Keratinocyte (primary cell): ENCODE measurements at regions not wholly inside any gene's neighbourhood (a gene's known extent, or its start where the extent isn't known, plus 50 kb on each side); places are given as distances from the start of the nearest gene placed in this dataset.

Experiments used
- CTCF ChIP-seq, 3 experiments: IDR thresholded peaks in 1 of 3; conservative IDR thresholded peaks in 1 of 3; optimal IDR thresholded peaks in 1 of 3; 2 replicates in 2 of 3; 3 replicates in 1 of 3; pipeline versions ENCODE3 to v1.5.1; 2011; ENCODE audit warnings: low read length in 3 of 3, mild to moderate bottlenecking in 3 of 3, moderate library complexity in 2 of 3, control low read depth in 1 of 3, inconsistent platforms in 1 of 3; ENCODE audit not compliant: insufficient read depth in 2 of 3; ENCODE audit errors: extremely low read depth in 1 of 3
- EZH2 ChIP-seq: IDR thresholded peaks from one replicate; pipeline ENCODE4 v1.6.1; 2012; ENCODE audit warnings: inconsistent platforms, mild to moderate bottlenecking, low read length, moderate library complexity

- no peak for TF ChIP-seq CTCF (optimal IDR thresholded peaks at IDR 0.05 in 1 of 3, IDR thresholded peaks at IDR 0.05 in 1 of 3, conservative IDR thresholded peaks at IDR 0.05 in 1 of 3; ENCODE audit: extremely low read depth in 1 of 3, insufficient read depth in 2 of 3, low read length in 3 of 3)
- no peak for TF ChIP-seq EZH2
These were observed 106.8 kb downstream of the ASB9 start for GRCh38 chrX:15163131-15163530.
